Left lung (tissue), 4 donors: ENCODE measurements at regions not wholly inside any gene's neighbourhood (a gene's known extent, or its start where the extent isn't known, plus 50 kb on each side); places are given as distances from the start of the nearest gene placed in this dataset.
A peak's percentile ranks its signal among the peaks of the same experiment; 100 is the strongest.
"Not testable (repeated sequence)": the region's sequence is repeated elsewhere in the genome, so short reads cannot be mapped to it uniquely, and the experiment has no call there.

ENCODE experiments used
- ATAC-seq: fragments of 200-7000 bp; cut with Tn5 transposase; one replicate; pipeline ENCODE4 v1.9.1; 2020; ENCODE audit warnings: moderate library complexity
- DNase-seq, 4 donors: peaks; one replicate each; pipeline ENCODE4 v3.0.0-alpha.2; 2013 to 2020
- H3K27ac ChIP-seq, 2 donors: fragments of 200-600 bp; sonication (generic) in 1 of 2; one replicate each; pipeline versions ENCODE4 v1.5.0 to v1.8.0; 2020 to 2021
- H3K27me3 ChIP-seq, 2 donors: fragments of 200-600 bp; sonication (generic) in 1 of 2; one replicate each; pipeline versions ENCODE4 v1.5.0 to v1.8.0; 2020 to 2021
- H3K36me3 ChIP-seq, 2 donors: fragments of 200-600 bp; sonication (generic) in 1 of 2; one replicate each; pipeline versions ENCODE4 v1.5.0 to v1.8.0; 2020 to 2021
- H3K4me1 ChIP-seq, 2 donors: fragments of 200-600 bp; one replicate each; pipeline ENCODE4 v1.8.0; 2021
- H3K4me3 ChIP-seq, 2 donors: fragments of 200-600 bp; sonication (generic) in 1 of 2; one replicate each; pipeline versions ENCODE4 v1.5.0 to v1.8.0; 2020 to 2021; ENCODE audit warnings: mild to moderate bottlenecking in 1 of 2
- H3K9me3 ChIP-seq, 2 donors: fragments of 200-600 bp; sonication (generic) in 1 of 2; one replicate each; pipeline versions ENCODE4 v1.5.0 to v1.8.0; 2020 to 2021
- intact Hi-C, 2 donors: fragments of 100-400 bp; cut with DNase I; formaldehyde crosslinking; loops; one replicate each; pipeline versions ENCODE4 v1.11.2 to v1.14.2; 2022
- TF ChIP-seq, protein P1 (sequence below), 2 donors: fragments of 200-600 bp; sonication (generic) in 1 of 2; IDR thresholded peaks; one replicate each; pipeline versions ENCODE4 v1.5.0 to v1.8.0; 2021; ENCODE audit warnings: antibody characterized with exemption in 2 of 2
- donor health status: DM: no; HTN: yes; CAD: no.
- donor health status: DM: no; HTN: no; CAD: no.

DNA sequence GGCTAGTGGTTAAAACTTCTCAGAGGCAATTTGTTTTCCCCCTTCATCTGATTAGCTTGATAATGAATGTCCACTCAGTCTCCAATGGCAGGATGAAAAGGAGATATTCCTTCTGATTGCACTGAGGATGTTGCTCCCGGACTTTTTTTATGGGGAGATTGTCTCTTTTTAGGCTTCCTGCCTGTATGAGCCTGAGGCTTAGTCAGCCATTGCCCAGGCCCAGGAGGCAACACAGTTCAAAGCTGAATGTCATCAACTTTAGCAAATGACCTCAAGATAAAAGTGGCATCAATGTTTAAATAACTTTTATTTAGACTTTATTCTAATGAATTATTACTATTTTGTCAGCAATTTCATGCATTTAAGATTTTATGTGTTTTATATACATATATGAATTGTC lies 162.9 kb upstream of the PTBP2 start:
- intact Hi-C loops, result no loop called here
- no peaks in the 10 kb centered on the region for H3K9me3 ChIP-seq
- H3K27me3 ChIP-seq, result no peaks in the 10 kb centered on the region
- H3K4me3 ChIP-seq, result no peak overlapping the region
- no peaks in the 10 kb centered on the region for H3K36me3 ChIP-seq
- no peak for DNase-seq
- no peak overlapping the region for H3K27ac ChIP-seq
- ATAC-seq, result no peak
- TF ChIP-seq, protein P1, sequence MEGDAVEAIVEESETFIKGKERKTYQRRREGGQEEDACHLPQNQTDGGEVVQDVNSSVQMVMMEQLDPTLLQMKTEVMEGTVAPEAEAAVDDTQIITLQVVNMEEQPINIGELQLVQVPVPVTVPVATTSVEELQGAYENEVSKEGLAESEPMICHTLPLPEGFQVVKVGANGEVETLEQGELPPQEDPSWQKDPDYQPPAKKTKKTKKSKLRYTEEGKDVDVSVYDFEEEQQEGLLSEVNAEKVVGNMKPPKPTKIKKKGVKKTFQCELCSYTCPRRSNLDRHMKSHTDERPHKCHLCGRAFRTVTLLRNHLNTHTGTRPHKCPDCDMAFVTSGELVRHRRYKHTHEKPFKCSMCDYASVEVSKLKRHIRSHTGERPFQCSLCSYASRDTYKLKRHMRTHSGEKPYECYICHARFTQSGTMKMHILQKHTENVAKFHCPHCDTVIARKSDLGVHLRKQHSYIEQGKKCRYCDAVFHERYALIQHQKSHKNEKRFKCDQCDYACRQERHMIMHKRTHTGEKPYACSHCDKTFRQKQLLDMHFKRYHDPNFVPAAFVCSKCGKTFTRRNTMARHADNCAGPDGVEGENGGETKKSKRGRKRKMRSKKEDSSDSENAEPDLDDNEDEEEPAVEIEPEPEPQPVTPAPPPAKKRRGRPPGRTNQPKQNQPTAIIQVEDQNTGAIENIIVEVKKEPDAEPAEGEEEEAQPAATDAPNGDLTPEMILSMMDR (IDR thresholded peaks at IDR 0.05), result no peak
- peaks cover 0 to 8% of the 10 kb centered on the region in 2 donors for H3K4me1 ChIP-seq

DNA sequence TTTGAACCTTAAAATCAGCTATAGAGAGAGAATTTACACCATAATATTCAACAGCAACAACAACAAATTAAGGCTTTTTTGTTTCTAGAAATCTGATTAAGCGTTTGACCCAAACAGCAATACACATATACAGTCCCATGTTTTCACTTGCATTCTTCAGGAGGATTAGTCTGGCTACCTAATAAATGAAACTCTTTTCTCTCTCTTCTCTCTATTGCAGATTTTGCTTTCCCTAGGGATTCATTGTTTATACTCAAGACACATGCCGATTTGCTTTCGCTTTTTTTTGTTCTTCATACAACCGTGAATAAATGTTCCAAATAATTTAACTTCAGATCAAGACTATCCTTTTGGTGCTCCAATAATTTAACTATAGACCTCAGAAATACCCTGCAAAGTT lies 162.4 kb upstream of the PTBP2 start:
- no peaks in the 10 kb centered on the region for H3K9me3 ChIP-seq
- no peak overlapping the region for H3K27ac ChIP-seq
- ATAC-seq (no peak), DNase-seq (no peak)
- no peak overlapping the region for H3K4me3 ChIP-seq
- TF ChIP-seq, protein P1 (IDR thresholded peaks at IDR 0.05), result no peak
- peaks cover 0 to 8% of the 10 kb centered on the region in 2 donors for H3K4me1 ChIP-seq
- intact Hi-C loops, result no loop called here
- H3K27me3 ChIP-seq, result no peaks in the 10 kb centered on the region
- no peaks in the 10 kb centered on the region for H3K36me3 ChIP-seq

DNA sequence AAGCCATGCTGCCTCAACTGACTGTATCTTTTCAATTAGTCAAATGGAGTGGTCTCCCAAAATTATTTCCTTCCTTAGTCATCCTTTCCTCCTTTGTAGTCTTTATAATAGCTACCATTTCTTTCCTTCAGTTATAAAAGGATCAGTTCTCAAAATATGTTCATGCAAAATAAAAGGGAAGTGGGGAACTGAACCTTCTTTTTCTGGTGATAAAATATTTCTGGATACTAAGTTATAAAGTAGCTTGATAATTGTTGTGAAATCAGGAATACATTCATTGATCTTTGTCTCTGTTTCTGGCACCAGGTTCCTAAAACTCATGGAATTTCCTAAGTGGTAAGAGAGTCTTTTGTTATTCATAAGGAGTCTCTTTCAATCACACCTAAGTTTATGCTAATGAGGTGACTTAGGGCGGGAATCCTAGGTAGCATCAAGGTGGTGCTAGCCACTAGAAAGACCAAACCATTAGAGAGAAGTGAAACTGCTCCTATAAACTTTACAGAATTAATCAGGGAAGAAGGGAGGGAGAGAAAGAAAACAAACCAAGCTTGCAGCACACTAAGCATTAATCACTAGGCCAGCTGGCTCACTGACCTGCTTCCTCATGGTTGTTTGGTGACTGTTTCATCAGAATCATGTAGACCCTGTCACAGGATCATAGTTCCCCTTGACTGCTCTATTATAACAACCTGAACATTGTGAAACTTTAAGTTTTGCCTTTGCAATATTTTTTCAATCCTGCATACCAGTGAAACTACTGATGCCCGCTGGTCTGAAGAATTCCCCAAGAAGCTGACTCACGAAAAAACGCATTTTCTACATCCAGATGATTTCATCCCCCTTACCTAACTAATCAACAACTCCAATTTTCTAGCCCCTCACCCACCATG lies 161.6 kb upstream of the PTBP2 start:
- H3K4me1 ChIP-seq, result peaks cover 0 to 8% of the 10 kb centered on the region in 2 donors
- H3K27me3 ChIP-seq, result no peaks in the 10 kb centered on the region
- H3K4me3 ChIP-seq, result no peak overlapping the region
- H3K27ac ChIP-seq, result no peak overlapping the region
- H3K9me3 ChIP-seq, result no peaks in the 10 kb centered on the region
- peak; percentile 72 for ATAC-seq
- H3K36me3 ChIP-seq, result no peaks in the 10 kb centered on the region
- peak in 1 of 4 donors; percentile 4 for DNase-seq
- TF ChIP-seq, protein P1 (IDR thresholded peaks at IDR 0.05), result no peak
- intact Hi-C loops, result no loop called here

DNA sequence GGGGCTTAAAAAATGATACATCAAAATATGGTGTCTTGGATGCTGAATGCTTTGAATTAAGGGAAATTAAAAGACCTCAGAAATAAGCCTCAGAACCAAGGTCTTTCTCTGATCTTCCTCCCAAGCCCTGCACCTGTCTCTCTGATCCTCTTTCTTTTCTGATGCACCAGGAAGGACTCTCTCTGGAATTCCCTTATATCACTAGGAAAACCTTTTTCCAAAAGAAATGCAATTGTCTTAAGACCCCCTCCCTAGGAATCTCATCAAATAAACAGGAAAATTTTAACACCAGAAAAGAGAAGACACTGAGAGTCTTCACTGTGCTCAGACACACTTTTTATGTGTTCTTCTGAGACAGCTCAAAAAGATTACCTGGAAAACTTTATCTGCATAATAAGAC lies 159.5 kb upstream of the PTBP2 start:
- Histone ChIP-seq H3K4me3 (no peak overlapping the region), H3K27me3 (no peaks in the 10 kb centered on the region), H3K36me3 (no peaks in the 10 kb centered on the region), H3K4me1 (peaks cover 0 to 12% of the 10 kb centered on the region in 2 donors), H3K9me3 (no peaks in the 10 kb centered on the region), H3K27ac (no peak overlapping the region)
- intact Hi-C loops, result no loop called here
- DNase-seq (no peak), ATAC-seq (no peak)
- TF ChIP-seq, protein P1 (IDR thresholded peaks at IDR 0.05), result no peak

DNA sequence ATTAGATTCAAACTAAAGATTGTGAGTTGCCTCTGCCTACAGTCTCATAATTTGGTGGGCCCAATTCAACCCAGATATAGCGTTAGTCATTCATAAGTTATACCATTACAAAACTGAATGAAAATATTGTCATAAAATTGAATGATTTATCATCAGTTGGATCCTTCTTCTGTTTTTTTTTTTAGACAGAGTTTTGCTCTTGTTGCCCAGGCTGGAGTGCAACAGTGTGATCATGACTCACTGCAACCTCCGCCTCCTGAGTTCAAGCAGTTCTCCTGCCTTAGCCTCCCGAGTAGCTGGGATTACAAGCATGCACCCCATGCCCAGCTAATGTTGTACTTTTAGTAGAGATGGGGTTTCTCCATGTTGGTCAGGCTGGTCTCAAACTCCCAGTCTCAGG lies 157.2 kb upstream of the PTBP2 start:
- H3K9me3 ChIP-seq, intact Hi-C loops, H3K4me3 ChIP-seq, H3K36me3 ChIP-seq, H3K27me3 ChIP-seq, DNase-seq, H3K27ac ChIP-seq, ATAC-seq: not testable (repeated sequence)
- peaks cover 0 to 12% of the 10 kb centered on the region in 2 donors for H3K4me1 ChIP-seq
